ENCODE measurements at regions not wholly inside any gene's neighbourhood (a gene's known extent, or its start where the extent isn't known, plus 50 kb on each side); places are given as distances from the start of the nearest gene placed in this dataset.

- no peak for TF ChIP-seq CTCF (conservative IDR thresholded peaks at IDR 0.05)
- no peak for TF ChIP-seq EZH2 (IDR thresholded peaks at IDR 0.05; ENCODE audit: low read depth)
Observed at GRCh38 chr6:106728296-106728870, 99.0 kb downstream of the QRSL1 start.

Measured in PC-9 (cell line).